Skeletal muscle satellite cell (primary cell): ENCODE measurements at regions not wholly inside any gene's neighbourhood (a gene's known extent, or its start where the extent isn't known, plus 50 kb on each side); places are given as distances from the start of the nearest gene placed in this dataset.

Source experiments
- H3K27me3 ChIP-seq: 2 replicates; pipeline ENCODE4 v1.7.0; 2013; ENCODE audit warnings: low read length; ENCODE audit not compliant: control insufficient read depth, insufficient read depth
- H3K36me3 ChIP-seq: 2 replicates; pipeline ENCODE4 v1.7.0; 2013; ENCODE audit warnings: mild to moderate bottlenecking, control low read depth, low read length; ENCODE audit not compliant: insufficient read depth
- H3K4me1 ChIP-seq: 2 replicates; pipeline ENCODE4 v1.7.0; 2013; ENCODE audit warnings: low read length; ENCODE audit not compliant: control insufficient read depth, insufficient read depth
- H3K4me2 ChIP-seq: 2 replicates; pipeline ENCODE4 v1.7.0; 2013; ENCODE audit warnings: mild to moderate bottlenecking, low read length
- H3K4me3 ChIP-seq: 2 replicates; pipeline ENCODE4 v1.7.0; 2013; ENCODE audit warnings: low read length
- H3K9ac ChIP-seq: 2 replicates; pipeline ENCODE4 v1.7.0; 2013; ENCODE audit warnings: mild to moderate bottlenecking, low read depth, low read length, moderate library complexity
- H3K9me3 ChIP-seq: replicated peaks from 2 replicates; pipeline ENCODE4 v1.7.0; 2013; ENCODE audit warnings: mild to moderate bottlenecking, control low read depth, low read length

DNA sequence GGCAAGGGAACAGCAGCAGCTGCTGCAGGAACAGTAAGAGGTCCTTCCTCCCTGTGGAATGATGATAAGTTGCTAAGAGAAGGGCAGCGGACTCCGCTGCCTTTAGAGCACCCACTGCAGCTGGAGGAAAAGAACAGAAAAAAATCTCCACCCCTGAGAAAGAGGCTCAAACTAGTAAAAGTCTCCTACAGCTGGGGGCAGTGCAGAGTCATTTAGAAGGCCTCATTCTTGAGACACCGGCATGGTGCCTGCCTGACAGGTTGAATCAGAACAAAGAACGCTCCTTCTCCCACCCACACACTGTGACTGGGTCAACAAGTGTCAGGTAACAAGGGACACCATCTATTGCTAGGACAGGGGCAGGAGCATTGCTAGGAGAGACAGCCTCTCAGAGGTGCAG lies 188.4 kb downstream of the ABHD5 start:
- Histone ChIP-seq H3K9ac (no peak overlapping the region), H3K36me3 (no peaks in the 10 kb centered on the region)

DNA sequence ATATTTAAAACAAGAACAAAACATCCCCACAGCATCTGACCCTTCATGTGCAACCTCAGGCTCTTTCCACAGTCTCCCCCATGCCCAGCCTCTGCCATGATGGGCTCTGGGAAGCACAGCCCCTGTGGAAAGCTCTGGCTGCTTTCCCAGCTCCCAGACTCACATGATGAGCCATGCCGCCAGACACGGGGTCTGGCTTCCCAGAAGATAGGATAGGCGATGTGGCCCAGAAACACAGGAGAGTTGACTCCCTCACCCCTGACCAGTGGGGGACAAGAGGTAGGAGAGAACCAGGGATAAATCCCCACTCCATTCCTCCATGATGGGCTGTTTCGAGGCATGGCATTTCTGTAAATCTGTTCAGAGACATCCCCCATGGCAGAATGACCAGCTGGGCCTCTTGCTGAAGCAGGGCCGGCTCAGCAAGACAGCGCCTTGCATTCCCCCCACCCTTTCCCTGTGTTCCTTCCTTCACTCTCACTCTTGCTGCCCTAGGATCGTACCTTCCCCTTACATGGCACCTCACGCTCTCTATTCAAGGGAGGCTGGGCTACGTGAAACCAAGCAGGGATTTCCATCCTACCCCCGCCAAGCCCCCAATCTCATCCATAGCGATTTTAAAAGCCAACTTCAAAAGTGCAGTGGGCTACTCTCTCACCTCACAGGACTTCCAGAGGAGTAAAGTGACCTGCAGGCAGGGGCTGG lies 192.4 kb downstream of the ABHD5 start:
- no peak overlapping the region for H3K9ac ChIP-seq
- no peaks in the 10 kb centered on the region for H3K27me3 ChIP-seq
- H3K36me3 ChIP-seq = no peaks in the 10 kb centered on the region
- no peaks in the 10 kb centered on the region for H3K9me3 ChIP-seq
- no peaks in the 10 kb centered on the region for H3K4me1 ChIP-seq
- H3K4me2 ChIP-seq = no peak overlapping the region
- H3K4me3 ChIP-seq = no peak overlapping the region

More for the DNA sequence above, 188.4 kb downstream of the ABHD5 start:
- H3K4me2 ChIP-seq = no peak overlapping the region
- no peaks in the 10 kb centered on the region for H3K9me3 ChIP-seq
- H3K4me1 ChIP-seq = peaks cover 8% of the 10 kb centered on the region
- H3K4me3 ChIP-seq = no peak overlapping the region
- no peaks in the 10 kb centered on the region for H3K27me3 ChIP-seq

DNA sequence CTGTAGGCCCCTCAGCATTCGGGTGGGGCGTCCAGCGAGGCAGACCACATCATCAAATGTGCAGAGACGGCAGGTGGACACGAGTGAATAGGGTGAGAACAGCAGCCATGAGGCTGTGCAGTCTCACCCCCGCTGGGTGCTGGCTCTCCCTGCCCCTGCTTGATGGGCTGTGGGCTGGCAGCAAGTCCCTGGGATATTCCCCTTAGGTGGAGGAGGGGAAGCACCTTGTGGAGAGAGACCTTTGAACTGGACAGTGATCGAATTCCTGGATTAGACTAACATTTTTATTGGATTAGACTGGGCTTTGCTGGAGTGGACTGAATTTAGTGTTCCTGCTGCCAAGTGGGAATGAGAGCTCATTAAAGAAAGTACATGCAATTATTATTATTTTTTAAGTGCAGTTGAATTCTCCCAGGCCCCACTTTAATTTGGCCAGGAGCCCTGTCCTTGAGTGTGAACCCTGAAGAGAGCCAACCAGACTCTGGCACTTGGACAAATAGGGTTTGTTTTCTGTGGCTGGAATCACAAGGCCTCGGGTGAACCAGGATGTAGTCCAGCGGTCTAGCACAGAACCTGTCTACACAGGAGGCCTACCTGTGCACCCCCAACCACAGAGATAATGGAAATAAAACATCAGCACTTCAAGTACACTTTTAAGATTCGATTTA lies 193.1 kb downstream of the ABHD5 start:
- H3K9ac ChIP-seq = no peak overlapping the region
- no peaks in the 10 kb centered on the region for H3K4me1 ChIP-seq
- no peaks in the 10 kb centered on the region for H3K36me3 ChIP-seq
- no peak overlapping the region for H3K4me2 ChIP-seq
- H3K27me3 ChIP-seq = no peaks in the 10 kb centered on the region
- no peak overlapping the region for H3K4me3 ChIP-seq
- H3K9me3 ChIP-seq = no peaks in the 10 kb centered on the region

DNA sequence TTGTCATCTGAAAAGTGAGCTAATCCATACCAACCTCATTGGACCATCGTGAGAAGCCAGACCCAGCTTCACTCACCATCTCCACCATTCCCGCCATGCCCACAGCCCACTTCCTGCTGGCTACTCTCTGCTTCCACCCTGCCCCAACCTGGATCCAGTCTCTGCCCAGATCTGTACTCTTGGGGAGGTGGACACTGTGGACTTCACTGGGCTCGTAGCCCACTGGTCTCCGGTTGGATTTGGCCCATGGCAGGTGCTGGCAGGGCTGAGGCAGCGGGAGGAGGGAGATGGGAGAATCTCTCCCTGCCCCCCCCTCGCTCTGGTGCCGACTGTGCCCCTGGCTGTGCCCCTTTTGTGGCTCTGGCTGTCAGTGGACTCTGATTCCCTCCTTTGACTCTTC lies 193.8 kb downstream of the ABHD5 start:
- H3K4me2 ChIP-seq = no peak overlapping the region
- H3K4me3 ChIP-seq = no peak overlapping the region
- no peak overlapping the region for H3K9ac ChIP-seq
- no peaks in the 10 kb centered on the region for H3K27me3 ChIP-seq
- H3K36me3 ChIP-seq = no peaks in the 10 kb centered on the region
- H3K9me3 ChIP-seq = no peaks in the 10 kb centered on the region
- no peaks in the 10 kb centered on the region for H3K4me1 ChIP-seq

DNA sequence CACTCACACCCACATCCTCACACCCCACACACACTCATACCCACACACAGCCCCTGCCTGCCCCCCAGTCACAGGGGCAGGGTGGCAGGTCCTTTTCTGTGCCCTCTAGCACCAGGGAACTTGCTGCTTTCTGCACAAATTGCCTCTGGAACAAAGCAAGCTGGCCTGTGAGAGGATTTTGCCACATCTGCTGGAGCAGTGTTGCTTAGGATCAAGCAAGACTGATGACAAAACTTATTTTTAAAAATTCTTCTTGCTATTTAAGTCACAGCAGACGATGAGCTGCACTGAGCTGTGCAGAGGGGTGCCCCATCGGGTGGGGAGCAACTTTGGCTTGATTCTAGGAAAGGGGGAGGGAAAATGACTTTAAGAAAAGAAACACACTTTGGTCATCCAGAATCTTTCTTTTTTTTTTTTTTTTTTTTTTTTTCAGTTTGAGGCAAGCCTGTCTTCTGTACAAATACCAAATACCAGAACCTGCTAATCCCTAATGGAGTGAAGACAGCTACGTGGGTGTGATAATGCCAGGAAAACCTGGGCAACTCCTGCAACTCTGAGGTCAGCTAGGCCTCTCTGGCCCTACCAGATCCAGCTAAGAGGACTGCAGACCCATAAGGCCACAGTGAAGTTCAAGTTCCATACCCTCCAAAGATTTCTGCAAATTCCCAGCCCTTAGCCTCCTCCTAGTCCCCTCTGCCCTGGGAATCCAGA lies 195.3 kb downstream of the ABHD5 start:
- H3K4me3 ChIP-seq = no peak overlapping the region
- H3K9me3 ChIP-seq = no peaks in the 10 kb centered on the region
- no peak overlapping the region for H3K9ac ChIP-seq
- H3K27me3 ChIP-seq = no peaks in the 10 kb centered on the region
- H3K4me2 ChIP-seq = no peak overlapping the region
- no peaks in the 10 kb centered on the region for H3K36me3 ChIP-seq
- H3K4me1 ChIP-seq = no peaks in the 10 kb centered on the region

DNA sequence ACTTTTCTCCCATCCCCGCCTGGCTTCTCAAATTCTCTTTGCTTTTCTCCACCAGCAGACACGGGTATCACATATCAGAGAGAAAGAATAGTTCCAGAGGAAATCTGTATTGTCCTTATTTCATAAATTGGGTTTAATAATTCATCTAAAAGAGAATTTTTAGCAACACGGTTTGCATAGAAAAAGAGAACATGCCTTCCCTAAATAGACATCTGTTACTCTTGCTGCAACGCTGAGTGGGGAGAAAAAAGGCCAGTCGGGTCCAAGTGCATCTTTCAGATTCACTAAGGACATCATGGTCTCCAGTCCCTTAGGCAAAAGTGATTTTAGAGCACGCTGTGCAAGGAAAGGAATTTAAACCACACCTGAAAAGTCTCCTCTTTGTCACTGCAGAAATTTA lies 201.3 kb downstream of the ABHD5 start:
- Histone ChIP-seq H3K36me3 (no peaks in the 10 kb centered on the region), H3K27me3 (no peaks in the 10 kb centered on the region), H3K4me2 (no peak overlapping the region), H3K4me3 (no peak overlapping the region), H3K4me1 (peaks cover 6% of the 10 kb centered on the region), H3K9ac (no peak overlapping the region), H3K9me3 (no peaks in the 10 kb centered on the region)

DNA sequence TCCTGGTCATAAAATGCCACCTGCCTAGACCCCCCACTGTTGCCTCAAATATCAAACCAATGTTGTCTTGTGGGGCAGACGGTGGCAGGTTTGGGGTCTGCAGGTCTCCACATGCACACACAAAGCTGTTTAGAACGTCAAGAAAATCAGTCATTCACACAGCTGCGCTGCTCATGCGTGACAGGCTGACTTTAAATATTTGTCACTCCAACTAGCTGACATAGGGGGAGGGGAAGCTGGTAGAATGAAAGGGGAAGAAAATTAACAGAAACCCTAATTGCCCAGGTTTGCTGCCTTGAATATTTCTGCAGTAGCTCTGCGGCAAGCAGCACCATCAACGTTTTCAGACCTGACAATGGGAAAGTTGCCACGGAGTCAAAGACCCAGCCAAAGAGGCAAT lies 201.8 kb downstream of the ABHD5 start:
- Histone ChIP-seq H3K27me3 (no peaks in the 10 kb centered on the region), H3K4me2 (no peak overlapping the region), H3K36me3 (no peaks in the 10 kb centered on the region), H3K9me3 (no peaks in the 10 kb centered on the region), H3K4me3 (no peak overlapping the region), H3K9ac (no peak overlapping the region), H3K4me1 (peaks cover 6% of the 10 kb centered on the region)

DNA sequence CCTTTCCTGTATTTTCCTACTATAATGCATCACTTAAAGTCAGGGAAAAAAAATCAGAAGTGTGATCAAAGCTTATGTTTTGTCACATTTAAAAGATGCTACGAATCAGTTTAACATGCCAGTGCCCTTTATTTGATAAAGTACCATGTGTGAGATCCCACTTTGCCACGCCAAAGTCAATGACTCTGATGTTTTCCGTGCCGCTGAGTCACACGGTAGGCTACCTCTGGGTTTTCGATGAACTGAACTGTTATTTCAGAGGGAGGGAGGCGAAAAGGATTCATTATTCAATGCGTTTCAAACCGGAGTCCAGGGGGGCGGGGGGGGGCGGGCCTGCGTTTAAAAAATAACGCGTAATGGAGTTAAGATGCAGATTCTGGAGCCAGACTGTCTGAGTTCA lies 203.0 kb downstream of the ABHD5 start:
- Histone ChIP-seq H3K4me2 (peak overlapping the region; percentile 89), H3K4me1 (peaks cover 6% of the 10 kb centered on the region), H3K9me3 (no peaks in the 10 kb centered on the region), H3K4me3 (peak overlapping the region; percentile 72), H3K9ac (peak overlapping the region; percentile 80), H3K27me3 (no peaks in the 10 kb centered on the region), H3K36me3 (no peaks in the 10 kb centered on the region)

DNA sequence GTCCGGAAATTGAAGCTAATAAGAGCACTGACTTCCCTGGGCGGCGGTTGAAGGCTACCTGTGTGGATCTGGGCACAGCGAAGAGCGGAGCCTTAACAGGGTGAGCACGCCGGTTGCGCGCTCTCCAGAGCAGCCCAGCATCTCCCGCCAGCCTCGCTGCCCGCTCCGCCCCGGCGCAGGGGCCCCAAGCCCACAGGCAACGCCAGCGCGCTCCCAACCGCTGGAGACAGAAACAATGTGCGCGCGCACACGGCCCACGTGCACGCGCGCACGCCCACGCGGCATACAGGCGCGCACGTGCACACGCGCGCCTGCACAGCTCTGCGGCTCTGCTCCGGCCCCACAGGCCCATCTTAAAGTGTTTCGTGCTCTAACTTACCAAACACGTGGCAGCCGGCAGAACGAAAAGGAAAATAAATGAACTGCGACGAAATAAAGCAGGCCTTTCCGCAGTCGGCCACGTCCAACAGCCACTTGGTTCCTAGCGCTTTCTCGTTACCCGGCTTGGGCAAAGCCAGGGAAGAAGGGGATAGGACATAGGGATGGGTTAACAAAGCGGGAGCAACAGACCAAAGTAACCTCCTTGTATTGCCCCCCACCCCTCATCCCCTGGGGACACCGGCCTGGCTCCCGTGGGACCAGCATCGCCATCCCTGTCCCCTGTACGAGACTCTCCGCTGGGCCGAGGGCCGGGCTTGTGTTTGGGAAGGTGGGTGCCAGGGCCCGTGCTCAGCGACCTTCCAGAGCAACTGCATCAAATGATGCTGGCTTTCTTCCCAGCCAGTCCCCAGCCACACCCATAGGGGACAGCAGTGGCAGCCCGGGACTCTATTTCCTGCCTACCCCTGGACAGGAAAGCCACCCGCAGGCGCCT lies 203.7 kb downstream of the ABHD5 start:
- Histone ChIP-seq H3K9me3 (no peaks in the 10 kb centered on the region), H3K27me3 (no peaks in the 10 kb centered on the region), H3K36me3 (no peaks in the 10 kb centered on the region), H3K9ac (peak overlapping the region; percentile 80), H3K4me2 (peak overlapping the region; percentile 89), H3K4me1 (peaks cover 6% of the 10 kb centered on the region), H3K4me3 (peak overlapping the region; percentile 72)

DNA sequence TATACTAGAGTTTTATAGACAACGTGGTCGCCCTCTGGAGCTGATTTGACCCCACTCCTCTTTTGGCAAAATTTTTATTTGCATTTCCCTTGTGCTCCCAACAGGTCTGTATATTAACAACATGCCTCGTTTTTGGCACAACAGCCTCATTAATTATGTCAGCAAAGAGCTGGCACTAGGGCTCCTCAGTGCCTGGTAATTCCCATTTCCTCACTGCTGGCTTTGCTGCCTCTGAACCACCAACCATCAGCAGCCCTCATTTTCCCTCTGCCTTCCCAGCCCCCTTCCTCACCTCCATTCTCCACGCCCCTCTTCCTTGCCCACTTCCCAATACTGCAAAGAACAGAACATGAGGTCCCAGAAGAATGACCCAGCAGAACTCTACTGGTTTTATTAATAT lies 204.8 kb downstream of the ABHD5 start:
- H3K36me3 ChIP-seq = no peaks in the 10 kb centered on the region
- no peak overlapping the region for H3K4me2 ChIP-seq
- H3K4me1 ChIP-seq = peaks cover 6% of the 10 kb centered on the region
- no peak overlapping the region for H3K4me3 ChIP-seq
- no peaks in the 10 kb centered on the region for H3K9me3 ChIP-seq
- no peak overlapping the region for H3K9ac ChIP-seq
- H3K27me3 ChIP-seq = no peaks in the 10 kb centered on the region

DNA sequence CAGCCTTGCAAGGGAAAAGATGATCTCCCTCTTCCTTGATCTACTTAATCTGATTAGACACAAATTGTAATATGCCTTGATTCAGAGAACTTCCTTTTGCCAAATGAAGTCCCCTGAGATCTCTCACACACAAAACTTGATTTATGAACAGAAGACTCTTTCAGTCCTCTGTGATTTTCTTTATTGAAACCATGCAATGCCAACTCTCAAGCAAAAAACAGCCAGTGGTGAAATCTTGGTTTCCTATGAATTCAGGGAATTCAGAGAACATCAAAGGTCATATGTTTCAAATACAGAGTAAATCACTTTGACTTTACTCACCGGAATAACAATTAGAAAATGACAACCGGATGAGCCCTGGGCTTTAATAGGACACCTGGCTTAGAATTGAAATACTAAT lies 211.7 kb downstream of the ABHD5 start:
- Histone ChIP-seq H3K4me2 (no peak overlapping the region), H3K27me3 (peaks cover 16% of the 10 kb centered on the region), H3K36me3 (no peaks in the 10 kb centered on the region), H3K4me1 (no peaks in the 10 kb centered on the region), H3K4me3 (no peak overlapping the region), H3K9ac (no peak overlapping the region), H3K9me3 (no peaks in the 10 kb centered on the region)
